Cardiac muscle cell (in vitro differentiated cells and primary cell): ENCODE measurements at regions not wholly inside any gene's neighbourhood (a gene's known extent, or its start where the extent isn't known, plus 50 kb on each side); places are given as distances from the start of the nearest gene placed in this dataset.

Experiments used
- DNase-seq, 2 donors: peaks; one replicate each; pipeline versions ENCODE4 v3.0.0 to v3.0.0-alpha.2; 2010 to 2017; ENCODE audit warnings: low read depth in 1 of 2, low spot score in 1 of 2
- H3K27ac ChIP-seq: fragments of 200-600 bp; sonication (generic); 2 replicates; pipeline ENCODE4 v1.5.1; 2016
- H3K27me3 ChIP-seq: fragments of 200-600 bp; sonication (generic); 2 replicates; pipeline ENCODE4 v1.6.0; 2016; ENCODE audit warnings: control low read depth
- H3K36me3 ChIP-seq: fragments of 200-600 bp; sonication (generic); 2 replicates; pipeline ENCODE4 v1.5.1; 2016; ENCODE audit warnings: control low read depth
- H3K4me1 ChIP-seq: fragments of 200-600 bp; sonication (generic); 2 replicates; pipeline ENCODE4 v1.8.1; 2017; ENCODE audit warnings: low read depth, mild to moderate bottlenecking, mixed run types
- H3K4me3 ChIP-seq: fragments of 200-600 bp; sonication (generic); 2 replicates; pipeline ENCODE4 v1.5.1; 2016; ENCODE audit warnings: mild to moderate bottlenecking
- H3K9me3 ChIP-seq: fragments of 200-600 bp; sonication (generic); 2 replicates; pipeline ENCODE4 v1.5.1; 2017; ENCODE audit warnings: low read depth, mild to moderate bottlenecking, control low read depth
- TF ChIP-seq, protein P1 (sequence below): IDR thresholded peaks from 2 replicates; pipeline ENCODE4 v1.5.1; 2012; ENCODE audit warnings: low read depth, mild to moderate bottlenecking, low read length

DNA sequence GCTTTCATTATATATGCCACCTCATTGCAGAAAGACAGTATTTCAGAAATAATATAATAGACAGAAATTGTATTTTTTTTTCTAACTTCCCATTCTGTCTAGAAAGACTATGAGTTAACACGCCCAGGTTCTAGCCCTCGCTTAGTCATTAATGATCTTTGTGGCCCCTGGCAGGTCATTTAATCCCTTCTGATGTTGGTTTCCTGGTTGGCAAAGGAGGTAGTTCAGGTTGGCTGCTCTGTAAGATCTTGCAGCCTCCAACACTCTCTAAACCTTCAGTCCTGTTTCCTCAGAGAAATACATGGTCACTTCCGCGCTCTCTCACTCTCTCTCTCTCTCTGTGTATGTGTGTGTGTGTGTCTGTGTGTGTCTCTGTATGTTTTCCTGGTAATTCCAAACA lies 156.3 kb upstream of the NOCT start:
- H3K27ac ChIP-seq: no peak overlapping the region
- no peak for DNase-seq

DNA sequence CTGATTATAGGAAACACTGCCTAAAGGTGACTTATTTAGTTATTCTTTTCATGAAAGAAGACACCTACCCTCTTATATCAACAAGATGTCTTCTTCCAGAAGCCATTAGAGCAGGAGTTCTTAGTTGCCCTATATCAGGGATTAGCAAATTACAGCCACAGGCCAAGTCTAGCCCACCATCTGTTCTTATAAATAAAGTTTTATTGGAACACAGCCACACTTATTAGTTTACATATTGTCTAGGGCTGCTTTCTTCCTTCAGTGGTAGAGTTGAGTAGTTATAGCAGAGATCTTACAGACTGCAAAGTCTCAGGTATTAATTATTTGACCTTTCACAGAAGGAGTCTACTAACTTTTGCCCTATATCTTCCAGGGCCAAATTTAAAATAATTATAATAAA lies 157.2 kb upstream of the NOCT start:
- Histone ChIP-seq H3K27me3 (no peaks in the 10 kb centered on the region), H3K9me3 (no peaks in the 10 kb centered on the region), H3K4me3 (no peak overlapping the region), H3K36me3 (no peaks in the 10 kb centered on the region), H3K4me1 (peaks cover 16% of the 10 kb centered on the region), H3K27ac (peak overlapping the region; percentile 97)
- TF ChIP-seq, protein P1, sequence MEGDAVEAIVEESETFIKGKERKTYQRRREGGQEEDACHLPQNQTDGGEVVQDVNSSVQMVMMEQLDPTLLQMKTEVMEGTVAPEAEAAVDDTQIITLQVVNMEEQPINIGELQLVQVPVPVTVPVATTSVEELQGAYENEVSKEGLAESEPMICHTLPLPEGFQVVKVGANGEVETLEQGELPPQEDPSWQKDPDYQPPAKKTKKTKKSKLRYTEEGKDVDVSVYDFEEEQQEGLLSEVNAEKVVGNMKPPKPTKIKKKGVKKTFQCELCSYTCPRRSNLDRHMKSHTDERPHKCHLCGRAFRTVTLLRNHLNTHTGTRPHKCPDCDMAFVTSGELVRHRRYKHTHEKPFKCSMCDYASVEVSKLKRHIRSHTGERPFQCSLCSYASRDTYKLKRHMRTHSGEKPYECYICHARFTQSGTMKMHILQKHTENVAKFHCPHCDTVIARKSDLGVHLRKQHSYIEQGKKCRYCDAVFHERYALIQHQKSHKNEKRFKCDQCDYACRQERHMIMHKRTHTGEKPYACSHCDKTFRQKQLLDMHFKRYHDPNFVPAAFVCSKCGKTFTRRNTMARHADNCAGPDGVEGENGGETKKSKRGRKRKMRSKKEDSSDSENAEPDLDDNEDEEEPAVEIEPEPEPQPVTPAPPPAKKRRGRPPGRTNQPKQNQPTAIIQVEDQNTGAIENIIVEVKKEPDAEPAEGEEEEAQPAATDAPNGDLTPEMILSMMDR: no peak
- no peak for DNase-seq

More for the DNA sequence above, 156.3 kb upstream of the NOCT start:
- H3K4me1 ChIP-seq: peaks cover 16% of the 10 kb centered on the region
- no peaks in the 10 kb centered on the region for H3K9me3 ChIP-seq
- TF ChIP-seq, protein P1: no peak
- H3K4me3 ChIP-seq: no peak overlapping the region
- H3K27me3 ChIP-seq: no peaks in the 10 kb centered on the region
- H3K36me3 ChIP-seq: no peaks in the 10 kb centered on the region

DNA sequence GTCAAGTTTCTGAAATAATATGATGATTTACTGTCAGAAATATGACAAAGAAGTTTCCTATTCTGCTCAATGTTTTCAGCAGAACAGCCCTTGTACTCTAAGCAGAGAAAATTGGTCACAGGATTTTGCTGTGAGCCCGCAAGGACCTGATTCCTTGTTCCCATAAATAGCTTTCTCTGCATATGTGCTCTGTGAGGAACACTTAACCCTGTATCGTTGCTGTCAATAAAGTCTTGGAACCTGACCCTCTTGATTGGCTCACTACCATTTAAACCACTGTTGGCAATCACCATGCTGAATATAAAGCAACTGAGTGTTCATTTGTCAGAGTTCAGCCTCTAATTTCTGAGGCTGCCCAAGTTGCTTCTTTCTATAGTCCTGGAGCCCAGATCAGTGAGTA lies 158.2 kb upstream of the NOCT start:
- peak in 1 of 2 donors; percentile 67 for DNase-seq
- Histone ChIP-seq H3K27ac (peak overlapping the region; percentile 97), H3K4me3 (no peak overlapping the region), H3K9me3 (no peaks in the 10 kb centered on the region), H3K4me1 (peaks cover 16% of the 10 kb centered on the region), H3K36me3 (no peaks in the 10 kb centered on the region), H3K27me3 (no peaks in the 10 kb centered on the region)
- TF ChIP-seq, protein P1: no peak

DNA sequence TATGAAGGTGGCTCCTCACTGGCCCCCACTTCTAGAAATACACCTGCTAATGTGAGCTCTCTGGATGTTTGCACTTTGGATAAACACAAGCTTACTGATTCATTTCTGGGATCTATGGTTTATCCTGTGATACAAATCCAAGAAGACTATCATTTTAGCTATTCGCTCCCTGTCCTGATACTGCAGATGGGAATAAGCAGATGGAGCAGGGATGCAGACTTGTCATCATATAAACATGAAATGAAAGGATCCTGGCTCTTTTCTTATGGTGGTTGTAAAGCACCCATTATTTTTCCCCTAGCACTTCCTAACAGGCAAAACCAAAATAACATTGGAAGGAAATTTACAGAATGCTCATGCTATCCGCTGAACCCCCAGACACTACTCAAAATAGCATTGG lies 162.9 kb upstream of the NOCT start:
- Histone ChIP-seq H3K9me3 (no peaks in the 10 kb centered on the region), H3K4me3 (no peak overlapping the region), H3K27ac (no peak overlapping the region), H3K4me1 (peaks cover 12% of the 10 kb centered on the region), H3K36me3 (no peaks in the 10 kb centered on the region), H3K27me3 (no peaks in the 10 kb centered on the region)
- DNase-seq: no peak
- TF ChIP-seq, protein P1: no peak

DNA sequence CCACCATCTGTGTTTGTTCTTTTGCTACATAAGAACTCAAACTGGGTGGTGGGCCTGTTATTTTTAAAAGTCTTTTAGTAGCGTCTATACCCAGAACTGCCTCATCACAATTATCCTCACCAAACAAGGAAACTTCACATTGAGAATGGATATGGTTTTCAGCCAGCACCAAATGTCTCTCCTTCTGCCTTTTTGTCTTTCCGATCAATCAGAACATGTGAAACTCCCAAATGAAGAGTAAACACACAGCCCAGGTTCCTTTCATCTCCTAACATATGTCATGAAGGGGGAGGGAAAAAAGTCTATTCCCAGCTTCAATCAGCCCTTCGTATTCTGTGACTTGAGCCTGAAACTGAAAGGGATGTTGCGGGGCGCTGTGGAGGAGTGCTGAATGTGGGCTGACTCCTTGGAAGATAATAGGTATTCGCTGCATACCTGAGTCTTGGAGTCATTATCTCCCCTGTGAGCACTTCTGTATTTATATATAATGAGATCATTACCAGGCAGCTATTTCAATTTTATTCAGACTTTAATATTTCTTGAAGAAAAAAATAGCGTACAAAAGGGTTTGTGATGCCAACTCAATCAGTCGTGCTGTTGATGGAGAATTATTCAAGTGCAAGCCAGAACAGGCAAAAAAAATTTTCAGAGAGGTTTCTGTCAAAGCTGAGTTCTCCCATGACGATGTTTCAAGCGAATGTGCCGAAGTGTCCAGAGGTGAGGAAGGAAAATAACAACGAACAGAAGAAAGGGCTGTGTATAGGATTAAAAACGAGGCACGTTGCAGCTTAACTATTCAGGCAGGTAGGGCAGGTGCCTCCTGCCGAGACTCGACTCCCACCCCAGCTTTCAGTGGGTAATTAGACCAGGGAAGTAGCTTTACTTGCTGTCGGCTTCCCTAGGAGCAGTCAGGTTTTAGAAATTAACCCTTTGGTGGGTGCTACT lies 163.9 kb upstream of the NOCT start:
- Histone ChIP-seq H3K36me3 (no peaks in the 10 kb centered on the region), H3K4me1 (peaks cover 5% of the 10 kb centered on the region), H3K27ac (no peak overlapping the region), H3K9me3 (no peaks in the 10 kb centered on the region), H3K27me3 (no peaks in the 10 kb centered on the region), H3K4me3 (no peak overlapping the region)
- no peak for DNase-seq
- TF ChIP-seq, protein P1: no peak
